NT2/D1 (cell line): ENCODE measurements at regions not wholly inside any gene's neighbourhood (a gene's known extent, or its start where the extent isn't known, plus 50 kb on each side); places are given as distances from the start of the nearest gene placed in this dataset.

ENCODE experiments used
- DNase-seq: peaks from one replicate; pipeline ENCODE4 v3.0.0-alpha.2; 2011; ENCODE audit warnings: low read depth, low spot score
- H3K27me3 ChIP-seq: 2 replicates; pipeline ENCODE4 v1.6.0; 2011; ENCODE audit warnings: mild to moderate bottlenecking; ENCODE audit not compliant: insufficient read length, insufficient read depth
- H3K36me3 ChIP-seq: 2 replicates; pipeline ENCODE4 v1.6.1; 2011; ENCODE audit warnings: mild to moderate bottlenecking, low read length, mixed read lengths; ENCODE audit not compliant: insufficient read depth, insufficient read length
- H3K4me1 ChIP-seq: 2 replicates; pipeline ENCODE4 v1.5.1; 2011; ENCODE audit not compliant: insufficient read depth, insufficient read length
- H3K4me3 ChIP-seq: 2 replicates; pipeline ENCODE4 v1.5.1; 2011; ENCODE audit warnings: low read depth; ENCODE audit not compliant: insufficient read length
- H3K9ac ChIP-seq: 2 replicates; pipeline ENCODE4 v1.6.0; 2011; ENCODE audit warnings: low read depth; ENCODE audit not compliant: insufficient read length
- H3K9me3 ChIP-seq: 2 replicates; pipeline ENCODE4 v1.5.1; 2011; ENCODE audit warnings: mild to moderate bottlenecking, low read length; ENCODE audit not compliant: insufficient read depth
- SUZ12 ChIP-seq: IDR thresholded peaks from 2 replicates; pipeline ENCODE4 v1.6.1; 2011; ENCODE audit not compliant: insufficient read length, insufficient read depth; ENCODE audit errors: extremely low read depth
- YY1 ChIP-seq: IDR thresholded peaks from 2 replicates; pipeline ENCODE4 v1.6.1; 2011; ENCODE audit not compliant: insufficient read length, insufficient read depth
- ZNF274 ChIP-seq: IDR thresholded peaks from 2 replicates; pipeline ENCODE4 v1.6.1; 2011; ENCODE audit warnings: mild to moderate bottlenecking, low read depth, low read length

DNA sequence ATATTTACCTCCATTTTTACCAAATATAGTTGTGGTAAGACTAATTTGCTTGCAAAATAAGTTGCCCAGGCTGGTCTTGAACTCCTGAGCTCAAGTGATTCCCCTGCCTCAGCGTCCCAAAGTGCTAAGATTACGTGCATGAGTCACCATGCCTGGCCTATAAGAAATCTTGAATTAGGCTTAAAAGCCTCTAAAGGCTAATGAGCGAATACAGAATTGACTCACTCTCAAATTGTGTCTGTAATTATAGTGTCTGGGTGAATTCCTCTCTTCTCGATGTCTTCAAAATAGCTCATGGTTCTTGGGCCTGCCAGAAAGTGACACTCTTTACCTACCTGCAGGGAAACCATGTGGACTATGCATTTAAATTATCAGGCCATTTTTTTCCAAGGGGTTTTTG, 403.5 kb downstream of the SLC16A7 start:
- Histone ChIP-seq H3K9ac (no peak overlapping the region), H3K27me3 (no peaks in the 10 kb centered on the region), H3K4me1 (no peaks in the 10 kb centered on the region), H3K36me3 (no peaks in the 10 kb centered on the region), H3K4me3 (no peak overlapping the region), H3K9me3 (no peaks in the 10 kb centered on the region)
- TF ChIP-seq ZNF274 (no peak), YY1 (no peak)
- DNase-seq: no peak

DNA sequence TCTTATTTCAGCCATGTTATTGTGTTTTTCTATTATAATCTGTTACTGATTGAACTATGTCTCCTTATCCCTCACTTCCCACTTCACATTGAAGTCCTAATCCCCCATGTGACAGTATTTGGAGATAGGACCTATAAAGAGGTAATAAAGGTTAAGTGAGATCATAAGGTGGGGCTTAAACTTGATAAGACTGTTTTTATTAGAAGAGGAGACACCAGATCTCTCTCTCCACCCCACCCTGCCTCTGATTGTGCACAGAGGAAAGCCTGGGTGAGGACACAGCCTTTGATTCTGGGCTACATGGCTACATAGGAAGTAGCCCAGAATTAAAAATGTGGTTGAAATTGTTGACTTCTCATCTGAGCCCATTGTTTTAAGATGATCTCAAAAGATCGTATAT, 414.7 kb downstream of the SLC16A7 start:
- TF ChIP-seq SUZ12 (no peak), ZNF274 (no peak), YY1 (no peak)
- Histone ChIP-seq H3K27me3 (no peaks in the 10 kb centered on the region), H3K4me3 (no peak overlapping the region), H3K36me3 (no peaks in the 10 kb centered on the region), H3K9ac (no peak overlapping the region), H3K4me1 (no peaks in the 10 kb centered on the region), H3K9me3 (no peaks in the 10 kb centered on the region)
- no peak for DNase-seq

DNA sequence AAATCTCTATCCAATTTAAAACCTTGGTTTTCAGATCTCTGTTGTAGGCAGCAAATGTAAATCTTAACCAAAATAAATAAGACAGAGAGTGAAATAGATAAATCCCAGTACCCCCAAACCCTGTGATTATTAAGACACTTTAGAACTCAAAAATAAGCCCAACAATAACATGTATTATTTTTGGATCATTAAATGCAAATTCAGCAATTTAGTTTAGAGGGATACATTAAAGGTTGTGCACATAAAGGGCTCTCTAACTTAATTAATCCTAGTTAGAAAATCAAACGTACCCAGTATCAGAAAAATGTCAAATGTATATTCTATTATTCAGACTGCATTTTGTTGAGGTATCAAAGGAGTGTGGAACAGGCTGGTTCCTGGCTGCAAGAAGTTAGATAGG, 416.8 kb downstream of the SLC16A7 start:
- no peaks in the 10 kb centered on the region for H3K4me1 ChIP-seq
- H3K4me3 ChIP-seq: no peak overlapping the region
- no peaks in the 10 kb centered on the region for H3K27me3 ChIP-seq
- no peaks in the 10 kb centered on the region for H3K9me3 ChIP-seq
- H3K36me3 ChIP-seq: no peaks in the 10 kb centered on the region
- TF ChIP-seq YY1: no peak
- TF ChIP-seq ZNF274: no peak
- TF ChIP-seq SUZ12: no peak
- no peak for DNase-seq
- no peak overlapping the region for H3K9ac ChIP-seq

DNA sequence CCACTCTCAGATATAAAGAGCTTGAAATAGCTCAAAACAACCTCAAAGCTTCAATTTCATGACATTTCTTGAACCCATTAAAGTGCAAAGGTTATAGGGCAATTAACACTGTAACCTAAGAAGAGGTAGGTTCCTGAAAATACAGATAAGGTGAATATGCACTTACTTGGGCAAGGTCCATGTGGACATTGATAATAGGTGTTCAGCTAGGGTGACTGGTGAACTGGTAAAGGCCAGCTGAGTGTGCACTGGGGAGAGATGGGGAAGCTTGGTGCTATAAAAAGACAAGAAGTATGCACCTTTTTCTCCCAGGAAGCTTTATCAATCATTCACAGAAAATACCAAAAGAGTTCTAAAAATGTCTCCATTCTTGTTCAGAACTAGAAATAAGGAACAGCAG, 418.6 kb downstream of the SLC16A7 start:
- no peak overlapping the region for H3K4me3 ChIP-seq
- H3K27me3 ChIP-seq: no peaks in the 10 kb centered on the region
- no peak overlapping the region for H3K9ac ChIP-seq
- TF ChIP-seq ZNF274: no peak
- no peak for TF ChIP-seq SUZ12
- TF ChIP-seq YY1: no peak
- H3K9me3 ChIP-seq: no peaks in the 10 kb centered on the region
- DNase-seq: no peak
- H3K4me1 ChIP-seq: no peaks in the 10 kb centered on the region
- H3K36me3 ChIP-seq: no peaks in the 10 kb centered on the region

DNA sequence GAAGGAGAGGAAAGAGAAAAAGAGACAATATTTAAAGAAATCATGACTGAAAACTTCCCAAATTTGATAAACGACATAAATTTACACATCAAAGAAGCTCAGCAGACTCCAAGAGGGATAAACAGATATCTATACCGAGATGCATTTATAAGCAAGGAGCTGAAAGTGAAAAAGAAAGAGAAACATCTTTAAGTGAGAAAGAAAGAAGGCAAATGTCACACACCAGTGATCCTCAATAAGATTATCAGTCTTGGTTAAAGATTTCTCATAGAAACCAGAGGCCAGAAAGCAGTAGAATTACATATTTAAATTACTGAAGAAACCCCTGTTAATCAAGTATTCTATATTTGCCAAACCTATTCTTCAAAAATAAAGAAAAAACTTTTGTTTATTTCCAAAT, 424.2 kb downstream of the SLC16A7 start:
- H3K36me3 ChIP-seq: no peaks in the 10 kb centered on the region
- H3K4me3 ChIP-seq: no peak overlapping the region
- no peaks in the 10 kb centered on the region for H3K27me3 ChIP-seq
- H3K4me1 ChIP-seq: no peaks in the 10 kb centered on the region
- TF ChIP-seq ZNF274: no peak
- TF ChIP-seq SUZ12: no peak
- no peak for TF ChIP-seq YY1
- DNase-seq: no peak
- H3K9ac ChIP-seq: no peak overlapping the region
- H3K9me3 ChIP-seq: no peaks in the 10 kb centered on the region

DNA sequence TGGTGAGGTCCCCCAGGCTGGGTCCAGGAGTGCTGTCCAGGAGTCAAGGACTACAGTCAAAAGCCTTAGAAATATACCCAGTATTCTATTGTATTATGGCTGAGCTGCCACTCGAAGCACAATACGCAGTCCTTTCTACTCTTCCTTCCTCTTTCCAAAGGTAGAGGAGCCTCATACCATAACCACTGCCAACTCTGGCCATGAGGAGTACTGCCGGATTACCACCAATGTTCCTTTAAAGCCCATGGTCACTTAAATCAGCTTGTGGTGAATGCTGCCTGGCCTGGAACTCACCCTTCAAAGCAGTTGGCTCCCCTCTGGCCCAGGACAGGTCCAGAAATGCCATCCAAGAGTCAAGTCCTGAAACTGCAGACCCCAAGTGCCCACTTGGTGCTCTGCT, 425.4 kb downstream of the SLC16A7 start:
- H3K4me3 ChIP-seq: no peak overlapping the region
- H3K9me3 ChIP-seq: no peaks in the 10 kb centered on the region
- H3K36me3 ChIP-seq: no peaks in the 10 kb centered on the region
- TF ChIP-seq SUZ12 (no peak), ZNF274 (no peak), YY1 (no peak)
- H3K4me1 ChIP-seq: no peaks in the 10 kb centered on the region
- no peak for DNase-seq
- H3K9ac ChIP-seq: no peak overlapping the region
- no peaks in the 10 kb centered on the region for H3K27me3 ChIP-seq

DNA sequence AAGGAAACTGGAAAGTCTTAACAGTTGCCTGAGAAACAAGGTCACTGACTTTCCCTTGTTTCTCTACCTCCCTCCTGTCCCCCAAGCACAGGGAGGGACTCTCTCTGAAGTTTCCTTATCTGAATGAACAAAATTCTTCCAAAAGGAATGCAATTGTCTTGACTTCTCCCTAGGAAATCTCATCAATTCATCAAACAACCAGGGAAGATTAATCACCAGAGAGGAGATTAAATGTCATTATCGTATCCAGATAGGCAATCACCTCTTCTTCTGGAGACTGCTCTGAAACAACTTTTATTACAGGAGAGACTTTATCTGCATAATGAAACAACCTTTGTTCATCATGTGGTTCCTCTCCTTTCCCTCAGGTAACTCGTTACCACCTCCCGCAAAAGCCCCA, 431.4 kb downstream of the SLC16A7 start:
- H3K9me3 ChIP-seq: no peaks in the 10 kb centered on the region
- no peaks in the 10 kb centered on the region for H3K36me3 ChIP-seq
- no peak overlapping the region for H3K9ac ChIP-seq
- TF ChIP-seq SUZ12 (no peak), YY1 (no peak), ZNF274 (no peak)
- DNase-seq: no peak
- H3K27me3 ChIP-seq: no peaks in the 10 kb centered on the region
- H3K4me1 ChIP-seq: no peaks in the 10 kb centered on the region
- no peak overlapping the region for H3K4me3 ChIP-seq

DNA sequence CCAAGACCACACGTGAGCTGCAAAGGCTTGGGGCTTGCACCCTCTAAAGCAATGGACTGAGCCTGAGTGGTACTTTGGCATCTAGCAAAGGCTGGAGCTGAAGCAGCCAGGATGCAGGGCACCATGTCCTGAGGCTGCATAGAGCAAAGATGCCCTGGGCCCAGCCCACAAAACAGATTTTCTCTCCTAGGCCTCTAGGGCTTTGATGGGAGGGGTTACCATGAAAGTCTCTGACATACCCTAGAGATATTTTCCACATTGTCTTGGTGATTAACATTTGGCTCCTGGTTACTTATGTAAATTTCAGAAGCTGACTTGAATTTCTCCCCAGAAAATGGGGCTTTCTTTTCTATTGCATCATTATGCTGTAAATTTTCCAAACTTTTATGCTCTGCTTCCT, 438.3 kb downstream of the SLC16A7 start:
- no peaks in the 10 kb centered on the region for H3K4me1 ChIP-seq
- no peak overlapping the region for H3K9ac ChIP-seq
- H3K36me3 ChIP-seq: no peaks in the 10 kb centered on the region
- no peaks in the 10 kb centered on the region for H3K27me3 ChIP-seq
- H3K4me3 ChIP-seq: no peak overlapping the region
- no peak for DNase-seq
- TF ChIP-seq ZNF274 (no peak), YY1 (no peak), SUZ12 (no peak)
- H3K9me3 ChIP-seq: peaks cover 23% of the 10 kb centered on the region
